LNCaP clone FGC (cell line): ENCODE measurements at regions not wholly inside any gene's neighbourhood (a gene's known extent, or its start where the extent isn't known, plus 50 kb on each side); places are given as distances from the start of the nearest gene placed in this dataset.

Experiments used
- DNase-seq: peaks from one replicate; pipeline ENCODE4 v3.0.0-alpha.2; 2011; ENCODE audit warnings: low read depth
- H3K4me3 ChIP-seq: 2 replicates; pipeline ENCODE4 v1.5.1; 2011; ENCODE audit warnings: mild to moderate bottlenecking, low read depth, low read length, control low read depth
- TF ChIP-seq, protein P1 (sequence below): IDR thresholded peaks from 2 replicates; pipeline ENCODE4 v1.5.1; 2012; ENCODE audit warnings: mild to moderate bottlenecking; ENCODE audit not compliant: control insufficient read depth, insufficient read depth; ENCODE audit errors: extremely low read depth

DNA sequence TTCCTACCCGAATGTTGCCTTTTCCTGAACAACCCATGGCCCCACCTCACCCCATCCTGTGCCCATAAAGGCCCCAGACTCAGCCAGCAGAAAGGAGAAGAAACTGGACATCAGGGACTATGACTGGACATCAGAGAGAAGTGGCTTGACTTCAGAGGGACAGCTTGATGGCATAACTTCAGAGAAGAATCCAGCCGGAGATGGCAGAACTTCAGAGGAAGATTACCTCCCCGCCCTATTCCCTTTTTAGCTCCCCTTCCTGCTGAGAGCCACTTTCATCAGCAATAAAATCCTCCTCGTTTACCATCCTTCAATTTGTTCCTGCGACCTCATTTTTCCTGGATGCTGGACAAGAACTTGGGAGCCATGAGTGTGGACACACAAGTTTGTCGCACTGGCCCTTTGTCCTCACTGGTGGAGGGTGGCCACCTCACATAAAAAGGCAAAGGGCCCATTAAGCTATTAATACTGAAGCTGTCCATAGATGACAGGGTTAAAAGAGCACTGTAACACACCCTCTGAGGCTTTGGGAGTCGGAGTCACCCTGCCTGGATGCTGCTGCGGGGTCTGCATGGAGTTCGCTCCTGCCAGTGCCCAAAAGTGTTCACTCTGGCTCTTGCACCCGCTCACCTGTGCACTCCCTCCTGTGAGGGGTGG, 260.4 kb downstream of the SLITRK1 start:
- H3K4me3 ChIP-seq = no peak overlapping the region
- no peak for DNase-seq
- TF ChIP-seq, protein P1, sequence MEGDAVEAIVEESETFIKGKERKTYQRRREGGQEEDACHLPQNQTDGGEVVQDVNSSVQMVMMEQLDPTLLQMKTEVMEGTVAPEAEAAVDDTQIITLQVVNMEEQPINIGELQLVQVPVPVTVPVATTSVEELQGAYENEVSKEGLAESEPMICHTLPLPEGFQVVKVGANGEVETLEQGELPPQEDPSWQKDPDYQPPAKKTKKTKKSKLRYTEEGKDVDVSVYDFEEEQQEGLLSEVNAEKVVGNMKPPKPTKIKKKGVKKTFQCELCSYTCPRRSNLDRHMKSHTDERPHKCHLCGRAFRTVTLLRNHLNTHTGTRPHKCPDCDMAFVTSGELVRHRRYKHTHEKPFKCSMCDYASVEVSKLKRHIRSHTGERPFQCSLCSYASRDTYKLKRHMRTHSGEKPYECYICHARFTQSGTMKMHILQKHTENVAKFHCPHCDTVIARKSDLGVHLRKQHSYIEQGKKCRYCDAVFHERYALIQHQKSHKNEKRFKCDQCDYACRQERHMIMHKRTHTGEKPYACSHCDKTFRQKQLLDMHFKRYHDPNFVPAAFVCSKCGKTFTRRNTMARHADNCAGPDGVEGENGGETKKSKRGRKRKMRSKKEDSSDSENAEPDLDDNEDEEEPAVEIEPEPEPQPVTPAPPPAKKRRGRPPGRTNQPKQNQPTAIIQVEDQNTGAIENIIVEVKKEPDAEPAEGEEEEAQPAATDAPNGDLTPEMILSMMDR = no peak

DNA sequence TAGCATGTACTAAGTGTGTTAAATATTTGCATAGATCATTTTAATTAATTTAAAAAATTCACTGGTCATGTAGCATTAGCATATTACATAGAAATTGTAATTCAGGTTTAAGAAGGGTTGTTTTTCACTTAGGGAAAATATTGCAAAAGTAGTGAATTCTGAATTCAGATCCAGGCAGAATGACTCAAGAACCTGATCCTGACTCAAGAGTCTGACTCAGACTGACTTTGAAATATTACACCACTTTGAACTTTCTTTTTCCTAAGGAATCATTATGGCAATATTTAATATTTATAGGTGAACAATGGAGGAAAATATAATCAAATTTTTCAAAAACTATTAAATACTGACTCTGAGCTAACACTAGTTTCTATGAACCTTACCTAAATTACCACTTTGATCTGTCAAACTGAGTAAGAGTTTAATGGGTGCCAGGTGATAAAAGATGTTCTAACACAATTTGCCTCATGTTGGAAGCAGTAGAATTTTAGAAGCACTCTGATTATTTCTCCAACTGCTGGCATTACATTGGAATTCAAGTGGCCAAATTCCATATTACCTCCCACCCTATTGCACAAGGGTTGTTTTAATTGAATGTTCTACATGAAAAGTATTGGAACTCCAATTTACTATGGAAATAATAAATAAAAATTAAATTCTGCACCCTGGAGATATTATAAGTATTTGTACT, 261.6 kb downstream of the SLITRK1 start:
- no peak for DNase-seq
- TF ChIP-seq, protein P1 = no peak
- H3K4me3 ChIP-seq = no peak overlapping the region

DNA sequence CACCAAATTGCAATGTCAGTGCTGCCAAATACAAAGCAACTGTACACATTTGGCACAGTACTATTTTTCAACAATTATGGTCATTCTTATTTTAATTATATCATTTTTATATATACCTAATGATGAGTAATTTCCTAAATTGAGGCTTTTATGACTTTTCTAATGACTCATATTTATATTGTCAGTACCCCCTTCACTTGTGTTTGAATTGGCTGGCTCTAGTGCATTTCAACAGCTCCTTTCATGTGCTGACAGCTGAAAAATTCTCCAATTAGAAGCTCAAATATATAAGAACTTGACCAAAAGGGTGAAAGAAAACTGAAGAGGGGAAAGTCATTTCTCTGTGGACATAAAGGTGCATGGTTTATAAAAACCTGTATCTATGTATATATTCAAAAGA, 263.3 kb downstream of the SLITRK1 start:
- DNase-seq = no peak
- TF ChIP-seq, protein P1 = no peak
- no peak overlapping the region for H3K4me3 ChIP-seq

DNA sequence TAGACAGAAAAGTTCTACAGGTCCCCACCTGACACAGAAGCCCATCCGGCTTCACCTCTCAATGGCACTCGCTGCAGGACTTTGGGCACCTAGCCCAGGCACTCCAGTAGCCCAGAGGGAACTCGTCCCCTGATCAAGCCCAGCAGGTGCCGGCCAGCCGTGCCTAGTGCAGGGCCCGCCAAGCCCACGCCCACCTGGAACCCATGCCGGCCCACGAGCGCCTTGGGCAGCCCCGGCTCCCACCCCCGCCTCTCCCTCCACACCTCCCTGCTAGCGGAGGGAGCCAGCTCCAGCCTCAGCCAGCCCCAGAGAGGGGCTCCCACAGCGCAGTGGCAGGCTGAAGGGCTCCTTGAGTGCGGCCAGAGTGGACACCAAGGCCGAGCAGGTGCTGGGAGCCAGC, 268.8 kb downstream of the SLITRK1 start:
- DNase-seq = no peak
- TF ChIP-seq, protein P1 = no peak
- no peak overlapping the region for H3K4me3 ChIP-seq

DNA sequence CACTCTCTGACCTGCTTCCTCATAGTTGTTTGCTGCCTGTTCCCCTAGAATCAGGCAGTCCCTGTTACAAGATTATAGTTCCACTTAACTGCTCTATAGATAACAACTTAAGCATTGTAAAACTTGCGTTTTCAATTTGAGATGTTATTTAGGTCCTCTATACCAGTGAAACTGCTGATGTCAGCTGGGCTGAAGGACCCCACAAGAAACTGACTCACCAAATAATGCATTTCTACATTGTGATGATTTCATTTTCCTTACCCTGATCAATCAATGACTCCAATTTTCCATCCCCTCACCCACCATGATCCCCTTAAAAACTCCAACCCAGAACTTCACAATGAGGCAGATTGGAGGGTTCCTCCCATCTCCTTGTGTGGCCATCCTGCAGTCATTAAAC, 280.7 kb downstream of the SLITRK1 start:
- TF ChIP-seq, protein P1 = no peak
- no peak overlapping the region for H3K4me3 ChIP-seq
- no peak for DNase-seq

DNA sequence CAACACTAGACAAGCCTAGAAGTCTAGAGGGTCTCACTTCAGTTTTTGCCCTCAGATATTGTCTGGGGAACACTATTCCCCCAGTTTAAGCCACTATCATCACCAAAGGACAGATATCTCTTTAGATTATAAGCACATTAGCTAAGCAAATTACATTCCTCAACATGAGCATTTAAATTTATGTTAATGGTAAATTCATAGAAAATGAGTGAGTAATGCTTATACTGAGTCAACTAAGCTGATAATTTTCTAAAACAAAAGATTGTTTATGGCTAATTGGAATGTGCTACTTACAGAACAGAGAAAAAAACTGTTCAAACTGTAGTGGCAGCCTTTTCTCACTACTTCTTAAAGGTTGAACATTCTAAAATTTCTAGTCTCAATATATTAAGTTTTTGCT, 290.2 kb downstream of the SLITRK1 start:
- no peak overlapping the region for H3K4me3 ChIP-seq
- TF ChIP-seq, protein P1 = no peak
- DNase-seq = no peak
